GM10266 (cell line): ENCODE measurements at regions not wholly inside any gene's neighbourhood (a gene's known extent, or its start where the extent isn't known, plus 50 kb on each side); places are given as distances from the start of the nearest gene placed in this dataset.

Experiments
- DNase-seq: peaks from one replicate; pipeline ENCODE4 v3.0.0; 2012; ENCODE audit errors: extremely low spot score
- CTCF ChIP-seq: IDR thresholded peaks from 2 replicates; pipeline ENCODE4 v1.5.1; 2012; ENCODE audit warnings: mild to moderate bottlenecking, low read depth; ENCODE audit not compliant: control insufficient read depth, insufficient read depth; ENCODE audit errors: missing control alignments

- DNase-seq = no peak
- no peak for TF ChIP-seq CTCF
Observed at GRCh38 chr11:116263770-116264169, 509.0 kb downstream of the BUD13 start.

GRCh38 chr11:116263019-116263418, 509.8 kb downstream of the BUD13 start:
- no peak for TF ChIP-seq CTCF
- no peak for DNase-seq

- no peak for DNase-seq
- TF ChIP-seq CTCF = no peak
Observed at GRCh38 chr11:116262370-116262769, 510.4 kb downstream of the BUD13 start.

GRCh38 chr11:116261606-116262005, 511.2 kb downstream of the BUD13 start:
- no peak for DNase-seq
- no peak for TF ChIP-seq CTCF

- no peak for TF ChIP-seq CTCF
- no peak for DNase-seq
Observed at GRCh38 chr11:116258821-116259220, 514.0 kb downstream of the BUD13 start.

- DNase-seq = no peak
- no peak for TF ChIP-seq CTCF
Observed at GRCh38 chr11:116257883-116258282, 514.9 kb downstream of the BUD13 start.

GRCh38 chr11:116257092-116257491, 515.7 kb downstream of the BUD13 start:
- no peak for TF ChIP-seq CTCF
- DNase-seq = no peak
